ENCODE measurements at regions not wholly inside any gene's neighbourhood (a gene's known extent, or its start where the extent isn't known, plus 50 kb on each side); places are given as distances from the start of the nearest gene placed in this dataset.

- no TSS peak for BruUV-seq (replicated peaks)
- DNase-seq (ENCODE audit: low spot score) (no peak), ATAC-seq (no peak), FAIRE-seq (no peak)
- Histone ChIP-seq H2AFZ (ENCODE audit: low read length) (no peak overlapping the region), H3K4me2 (ENCODE audit: low read depth, low read length) (no peak overlapping the region), H3K36me3 (replicated peaks in 1 of 2; ENCODE audit: control insufficient read depth in 1 of 2, insufficient read depth in 2 of 2, low read length in 2 of 2) (no peaks in the 10 kb centered on the region), H3K9ac (ENCODE audit: insufficient read depth, low read depth, low read length) (no peak overlapping the region), H3K27ac (ENCODE audit: extremely low read length, insufficient read depth, low read length) (no peak overlapping the region), H3K9me3 (ENCODE audit: low read length) (no peaks in the 10 kb centered on the region), H4K20me1 (ENCODE audit: insufficient read depth, low read length) (no peaks in the 10 kb centered on the region), H3K4me3 (replicated peaks in 1 of 3; ENCODE audit: insufficient read depth in 1 of 3, low read depth in 2 of 3, low read length in 3 of 3) (no peak overlapping the region), H3K27me3 (ENCODE audit: control insufficient read depth in 1 of 2, insufficient read depth in 2 of 2, low read length in 2 of 2) (peaks cover 3 to 45% of the 10 kb centered on the region in 2 experiments; a peak in 3 of 5 replicates), H3K4me1 (ENCODE audit: insufficient read depth, low read length) (no peaks in the 10 kb centered on the region), H3K79me2 (ENCODE audit: insufficient read depth, low read length) (no peaks in the 10 kb centered on the region)
- ChIA-PET CTCF (ENCODE audit: low intra/inter-chr PET ratio, low total read pairs) (no interaction called here), POLR2A (no interaction called here)
- 20% methylated on average over 4 of the region's 7 CpGs for WGBS (ENCODE audit: low lambda C conversion rate)
- intact Hi-C loops (cut with micrococcal nuclease; ENCODE audit: unreplicated experiment) = no loop called here
- in situ Hi-C loops (cut with HindIII; ENCODE audit: extremely low pct_ligation_motif_present, low pct_unique_long_range_greater_than_20kb) = no loop called here
- TF ChIP-seq PHF20 (CRISPR knock-in tag; IDR thresholded peaks at IDR 0.05) (no peak), NR2F1 (CRISPR knock-in tag; IDR thresholded peaks at IDR 0.05) (no peak), ZNF329 (CRISPR knock-in tag; IDR thresholded peaks at IDR 0.05; ENCODE audit: low read depth) (no peak), ZNF33B (CRISPR knock-in tag; IDR thresholded peaks at IDR 0.05) (no peak), CEBPG (CRISPR knock-in tag; IDR thresholded peaks at IDR 0.05) (no peak), THAP8 (CRISPR knock-in tag; IDR thresholded peaks at IDR 0.05; ENCODE audit: borderline replicate concordance) (no peak), ZNF460 (CRISPR knock-in tag; IDR thresholded peaks at IDR 0.05; ENCODE audit: borderline replicate concordance) (no peak), TMF1 (CRISPR knock-in tag; IDR thresholded peaks at IDR 0.05; ENCODE audit: low read depth) (no peak), SNAPC2 (CRISPR knock-in tag; IDR thresholded peaks at IDR 0.05) (no peak)
- TF ChIP-seq, protein P1, sequence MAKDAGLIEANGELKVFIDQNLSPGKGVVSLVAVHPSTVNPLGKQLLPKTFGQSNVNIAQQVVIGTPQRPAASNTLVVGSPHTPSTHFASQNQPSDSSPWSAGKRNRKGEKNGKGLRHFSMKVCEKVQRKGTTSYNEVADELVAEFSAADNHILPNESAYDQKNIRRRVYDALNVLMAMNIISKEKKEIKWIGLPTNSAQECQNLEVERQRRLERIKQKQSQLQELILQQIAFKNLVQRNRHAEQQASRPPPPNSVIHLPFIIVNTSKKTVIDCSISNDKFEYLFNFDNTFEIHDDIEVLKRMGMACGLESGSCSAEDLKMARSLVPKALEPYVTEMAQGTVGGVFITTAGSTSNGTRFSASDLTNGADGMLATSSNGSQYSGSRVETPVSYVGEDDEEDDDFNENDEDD (CRISPR knock-in tag; IDR thresholded peaks at IDR 0.05; ENCODE audit: borderline replicate concordance) = no peak
- TF ChIP-seq, protein P2, sequence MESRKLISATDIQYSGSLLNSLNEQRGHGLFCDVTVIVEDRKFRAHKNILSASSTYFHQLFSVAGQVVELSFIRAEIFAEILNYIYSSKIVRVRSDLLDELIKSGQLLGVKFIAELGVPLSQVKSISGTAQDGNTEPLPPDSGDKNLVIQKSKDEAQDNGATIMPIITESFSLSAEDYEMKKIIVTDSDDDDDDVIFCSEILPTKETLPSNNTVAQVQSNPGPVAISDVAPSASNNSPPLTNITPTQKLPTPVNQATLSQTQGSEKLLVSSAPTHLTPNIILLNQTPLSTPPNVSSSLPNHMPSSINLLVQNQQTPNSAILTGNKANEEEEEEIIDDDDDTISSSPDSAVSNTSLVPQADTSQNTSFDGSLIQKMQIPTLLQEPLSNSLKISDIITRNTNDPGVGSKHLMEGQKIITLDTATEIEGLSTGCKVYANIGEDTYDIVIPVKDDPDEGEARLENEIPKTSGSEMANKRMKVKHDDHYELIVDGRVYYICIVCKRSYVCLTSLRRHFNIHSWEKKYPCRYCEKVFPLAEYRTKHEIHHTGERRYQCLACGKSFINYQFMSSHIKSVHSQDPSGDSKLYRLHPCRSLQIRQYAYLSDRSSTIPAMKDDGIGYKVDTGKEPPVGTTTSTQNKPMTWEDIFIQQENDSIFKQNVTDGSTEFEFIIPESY (CRISPR knock-in tag; IDR thresholded peaks at IDR 0.05) = no peak
- TF ChIP-seq, protein P3, sequence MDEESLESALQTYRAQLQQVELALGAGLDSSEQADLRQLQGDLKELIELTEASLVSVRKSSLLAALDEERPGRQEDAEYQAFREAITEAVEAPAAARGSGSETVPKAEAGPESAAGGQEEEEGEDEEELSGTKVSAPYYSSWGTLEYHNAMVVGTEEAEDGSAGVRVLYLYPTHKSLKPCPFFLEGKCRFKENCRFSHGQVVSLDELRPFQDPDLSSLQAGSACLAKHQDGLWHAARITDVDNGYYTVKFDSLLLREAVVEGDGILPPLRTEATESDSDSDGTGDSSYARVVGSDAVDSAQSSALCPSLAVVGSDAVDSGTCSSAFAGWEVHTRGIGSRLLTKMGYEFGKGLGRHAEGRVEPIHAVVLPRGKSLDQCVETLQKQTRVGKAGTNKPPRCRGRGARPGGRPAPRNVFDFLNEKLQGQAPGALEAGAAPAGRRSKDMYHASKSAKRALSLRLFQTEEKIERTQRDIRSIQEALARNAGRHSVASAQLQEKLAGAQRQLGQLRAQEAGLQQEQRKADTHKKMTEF (CRISPR knock-in tag; IDR thresholded peaks at IDR 0.05) = no peak
- TF ChIP-seq, protein P4, sequence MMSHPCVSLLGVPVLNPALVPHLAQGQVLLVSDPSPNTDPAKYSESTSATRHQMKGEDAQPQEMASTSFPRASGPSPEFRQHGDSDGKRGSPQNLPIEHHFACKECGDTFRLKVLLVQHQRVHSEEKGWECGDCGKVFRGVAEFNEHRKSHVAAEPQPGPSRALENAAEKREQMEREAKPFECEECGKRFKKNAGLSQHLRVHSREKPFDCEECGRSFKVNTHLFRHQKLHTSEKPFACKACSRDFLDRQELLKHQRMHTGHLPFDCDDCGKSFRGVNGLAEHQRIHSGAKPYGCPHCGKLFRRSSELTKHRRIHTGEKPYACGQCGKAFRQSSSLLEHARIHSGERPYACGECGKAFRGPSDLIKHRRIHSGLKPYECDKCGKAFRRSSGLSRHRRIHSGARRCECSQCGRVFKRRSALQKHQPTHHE (CRISPR knock-in tag; IDR thresholded peaks at IDR 0.05; ENCODE audit: borderline replicate concordance) = no peak
- TF ChIP-seq, protein P5, sequence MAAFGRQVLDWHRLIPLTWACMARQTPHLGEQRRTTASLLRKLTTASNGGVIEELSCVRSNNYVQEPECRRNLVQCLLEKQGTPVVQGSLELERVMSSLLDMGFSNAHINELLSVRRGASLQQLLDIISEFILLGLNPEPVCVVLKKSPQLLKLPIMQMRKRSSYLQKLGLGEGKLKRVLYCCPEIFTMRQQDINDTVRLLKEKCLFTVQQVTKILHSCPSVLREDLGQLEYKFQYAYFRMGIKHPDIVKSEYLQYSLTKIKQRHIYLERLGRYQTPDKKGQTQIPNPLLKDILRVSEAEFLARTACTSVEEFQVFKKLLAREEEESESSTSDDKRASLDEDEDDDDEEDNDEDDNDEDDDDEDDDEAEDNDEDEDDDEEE (CRISPR knock-in tag; IDR thresholded peaks at IDR 0.05) = no peak
- TF ChIP-seq, protein P6, sequence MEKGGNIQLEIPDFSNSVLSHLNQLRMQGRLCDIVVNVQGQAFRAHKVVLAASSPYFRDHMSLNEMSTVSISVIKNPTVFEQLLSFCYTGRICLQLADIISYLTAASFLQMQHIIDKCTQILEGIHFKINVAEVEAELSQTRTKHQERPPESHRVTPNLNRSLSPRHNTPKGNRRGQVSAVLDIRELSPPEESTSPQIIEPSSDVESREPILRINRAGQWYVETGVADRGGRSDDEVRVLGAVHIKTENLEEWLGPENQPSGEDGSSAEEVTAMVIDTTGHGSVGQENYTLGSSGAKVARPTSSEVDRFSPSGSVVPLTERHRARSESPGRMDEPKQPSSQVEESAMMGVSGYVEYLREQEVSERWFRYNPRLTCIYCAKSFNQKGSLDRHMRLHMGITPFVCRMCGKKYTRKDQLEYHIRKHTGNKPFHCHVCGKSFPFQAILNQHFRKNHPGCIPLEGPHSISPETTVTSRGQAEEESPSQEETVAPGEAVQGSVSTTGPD (CRISPR knock-in tag; IDR thresholded peaks at IDR 0.05) = no peak
These were observed 483.3 kb downstream of the TBC1D22A start for GRCh38 chr22:47245786-47246185.

Data from HepG2 (cell line).